ENCODE measurements at regions not wholly inside any gene's neighbourhood (a gene's known extent, or its start where the extent isn't known, plus 50 kb on each side); places are given as distances from the start of the nearest gene placed in this dataset.

DNA sequence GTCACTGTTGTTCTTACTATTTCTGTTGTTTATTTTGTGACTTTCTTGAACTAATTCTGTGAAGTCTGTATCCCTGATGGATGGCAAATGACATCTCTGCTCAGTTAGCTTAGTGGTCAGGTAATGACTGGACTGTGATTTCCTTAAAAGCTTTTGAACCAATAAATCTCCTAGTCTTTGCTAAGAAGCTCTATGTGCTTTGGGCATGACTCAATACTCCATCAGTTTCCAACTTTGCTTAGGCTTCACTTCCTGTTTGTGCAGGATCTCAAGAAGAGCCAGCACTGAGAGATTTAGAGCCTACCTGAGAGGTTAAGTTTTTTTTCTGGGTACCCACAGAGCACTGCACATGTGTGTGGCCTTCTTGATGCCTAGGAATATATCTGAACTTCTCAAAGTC, 329.7 kb upstream of the HTR2A start:
- DNase-seq = no peak

DNA sequence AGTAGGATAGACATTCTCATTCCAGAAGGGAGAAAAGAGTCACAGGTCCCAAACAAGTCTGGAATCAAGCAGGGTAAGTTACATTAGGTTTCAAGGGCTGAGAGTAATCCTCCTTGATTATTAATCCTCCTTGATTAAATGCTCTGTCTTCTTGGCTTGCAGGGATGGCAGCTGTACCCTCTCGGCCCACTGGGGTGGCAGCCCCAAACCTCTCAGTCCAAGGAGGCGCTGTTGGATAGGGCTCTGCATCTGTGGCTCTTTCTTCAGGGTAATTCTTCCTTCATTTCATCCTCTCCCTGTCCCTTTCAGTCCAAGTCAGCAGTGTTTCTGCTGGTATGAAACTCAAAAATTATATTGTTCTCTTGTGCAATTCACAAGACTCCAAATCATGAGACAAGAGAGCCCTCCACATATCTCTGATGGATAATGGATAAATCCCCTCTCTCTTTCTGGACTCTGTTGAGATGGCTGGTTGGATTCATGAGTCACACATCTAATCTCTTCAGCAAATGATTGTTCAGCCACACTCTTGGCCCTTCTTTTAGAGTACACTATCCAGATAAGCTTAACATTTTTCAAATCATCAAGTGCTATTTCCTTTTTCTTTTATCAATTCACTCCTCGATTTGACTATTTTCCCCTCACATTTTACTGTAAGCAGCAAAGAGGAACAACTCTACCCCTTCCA, 323.7 kb upstream of the HTR2A start:
- DNase-seq = no peak

DNA sequence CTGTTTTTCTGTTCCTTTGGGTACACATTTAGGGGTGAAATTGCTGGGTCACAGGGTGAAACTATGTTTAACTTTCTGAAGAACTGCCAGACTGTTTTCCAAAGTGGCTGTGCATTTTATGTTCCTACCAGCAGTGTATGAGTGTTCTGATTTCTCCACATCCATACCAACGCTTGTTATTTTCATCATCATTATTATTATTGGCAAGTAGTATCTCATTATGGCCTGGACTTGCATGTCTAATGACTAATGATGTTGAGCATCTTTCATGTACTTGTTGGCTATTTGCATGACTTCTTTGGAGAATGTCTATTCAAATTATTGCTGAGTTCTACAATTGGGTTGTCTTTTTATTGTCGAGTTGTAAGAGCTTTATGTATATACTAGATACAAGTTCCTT, 321.8 kb upstream of the HTR2A start:
- DNase-seq = no peak

DNA sequence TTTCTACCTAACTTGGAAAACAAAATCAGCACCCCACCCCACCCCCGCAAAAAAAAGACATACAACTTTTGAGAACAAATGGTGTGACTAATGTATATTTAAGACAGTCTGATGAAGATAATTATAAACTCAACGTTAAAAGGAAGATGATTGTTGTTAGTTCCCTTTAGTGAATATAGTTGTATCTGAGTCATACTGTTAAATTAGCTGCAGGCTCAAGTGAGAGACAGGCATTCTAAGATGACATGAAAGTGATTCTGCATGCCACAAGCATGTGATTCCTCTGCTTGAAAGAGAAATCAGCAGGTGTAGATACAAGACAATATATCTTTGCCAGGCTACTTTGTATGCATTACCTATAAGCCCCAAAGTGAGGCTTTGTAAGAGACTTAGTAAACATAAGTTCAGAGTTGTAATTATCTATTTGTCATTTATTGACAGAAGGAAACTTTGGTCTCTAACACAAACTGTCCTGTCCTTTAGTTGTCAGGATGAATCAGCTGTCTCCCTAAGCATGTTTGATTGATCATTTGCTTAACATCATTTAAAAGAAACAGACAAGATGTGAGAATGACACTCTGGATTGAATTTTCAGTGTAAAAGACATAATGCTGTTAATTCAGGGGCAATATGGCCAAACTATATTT, 319.4 kb upstream of the HTR2A start:
- DNase-seq = no peak

DNA sequence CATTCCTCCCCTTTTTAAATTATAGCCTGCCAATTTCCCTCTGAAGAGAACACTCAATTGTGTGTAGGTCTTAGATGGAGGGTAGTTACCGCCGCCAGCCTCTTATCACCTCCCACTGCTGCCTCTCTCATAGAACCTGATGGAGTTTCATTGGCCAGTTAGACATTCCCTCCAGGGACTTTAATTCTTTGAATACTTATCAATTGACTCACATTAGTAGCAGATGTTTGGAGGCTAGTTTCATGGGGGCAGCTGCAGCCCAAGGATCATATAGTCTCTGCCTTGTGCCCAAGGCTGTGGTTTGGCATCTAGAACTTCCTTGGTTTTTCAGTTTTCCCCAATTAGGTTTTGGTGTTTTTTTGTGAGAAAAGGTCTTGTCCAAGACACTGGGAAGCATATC, 318.9 kb upstream of the HTR2A start:
- DNase-seq = no peak

DNA sequence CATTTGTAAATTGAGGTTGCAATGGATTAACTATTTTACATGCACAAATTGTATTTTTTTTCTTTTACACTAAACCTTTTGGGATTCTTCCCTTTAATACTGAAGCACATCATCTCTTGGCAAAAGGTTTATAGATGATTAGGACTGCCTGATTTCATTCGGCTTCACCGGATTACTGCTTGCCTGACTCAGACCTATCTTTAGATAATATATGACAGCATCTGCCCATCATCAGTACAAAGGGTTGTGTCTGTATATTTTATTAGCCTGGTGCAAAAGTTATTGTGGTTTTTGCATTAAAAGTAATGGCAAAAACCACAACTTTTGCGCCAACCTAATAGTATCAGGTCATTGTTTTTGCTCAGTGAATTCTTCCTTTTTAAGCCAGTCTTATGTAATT, 316.2 kb upstream of the HTR2A start:
- no peak for DNase-seq

DNA sequence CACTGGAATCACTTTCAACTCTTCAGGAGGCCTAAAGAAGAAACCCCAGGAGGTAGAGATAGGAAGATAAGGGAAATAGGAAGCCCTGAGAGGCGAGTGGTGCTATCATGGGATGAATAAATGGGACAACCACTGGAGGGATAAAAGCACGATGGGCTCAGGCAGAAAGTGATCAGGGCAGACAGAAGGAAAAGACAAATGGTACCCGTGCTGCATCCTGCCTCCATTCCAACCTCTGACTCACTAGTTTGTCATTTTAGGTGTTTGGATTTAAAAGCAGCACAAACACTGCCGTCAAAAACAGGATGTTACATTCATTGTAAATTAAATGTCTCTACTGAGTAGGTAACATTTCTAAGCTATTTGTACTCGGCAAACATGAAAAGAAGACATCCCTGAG, 314.3 kb upstream of the HTR2A start:
- DNase-seq = no peak

DNA sequence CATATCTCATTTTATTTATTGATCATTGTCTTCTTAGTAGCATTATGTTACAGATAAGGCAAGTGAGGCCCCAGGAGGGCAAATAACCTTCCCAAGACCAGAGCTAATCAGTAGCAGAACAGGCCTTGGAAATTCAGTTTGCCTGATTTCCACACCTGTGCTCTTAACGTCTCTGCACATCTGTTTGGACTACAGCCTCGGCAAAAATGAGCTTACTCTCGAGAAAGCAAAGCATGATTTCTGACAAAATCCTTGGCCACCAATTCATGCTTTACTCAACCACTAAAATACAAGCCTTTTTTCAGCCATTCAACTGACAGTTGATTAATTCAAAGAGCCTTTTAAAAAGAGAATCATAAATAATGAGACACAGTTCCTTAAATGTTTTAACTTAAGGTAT, 309.3 kb upstream of the HTR2A start:
- DNase-seq = no peak

DNA sequence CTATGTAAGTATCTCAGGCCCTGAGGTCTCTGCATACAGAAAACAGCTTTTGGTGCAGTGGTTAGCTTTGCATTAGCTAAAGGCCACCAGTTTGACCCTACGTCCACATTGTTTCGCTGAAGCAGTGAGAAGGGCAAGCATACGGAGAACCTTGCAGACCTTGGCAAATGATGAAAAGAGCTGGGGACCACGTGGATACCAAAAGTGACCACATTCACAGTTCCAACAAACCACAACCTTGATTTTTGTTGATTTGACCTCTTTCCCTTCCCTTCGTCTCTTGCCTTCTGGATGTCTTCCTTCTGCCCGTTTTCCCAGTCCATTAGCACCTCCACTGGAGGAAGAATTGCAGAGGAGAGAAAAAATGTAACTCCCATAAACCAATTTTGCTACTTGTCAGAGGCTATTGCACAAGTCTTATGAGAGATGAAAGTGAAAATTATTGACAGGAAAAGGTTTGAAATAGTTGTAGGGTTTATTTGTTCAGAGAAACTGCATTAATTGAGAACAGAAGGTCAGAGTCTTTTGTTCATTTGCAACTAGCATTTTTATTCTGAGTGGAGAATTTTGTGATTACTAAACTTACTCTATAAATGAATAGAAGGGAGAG, 293.9 kb upstream of the HTR2A start:
- no peak for DNase-seq

DNA sequence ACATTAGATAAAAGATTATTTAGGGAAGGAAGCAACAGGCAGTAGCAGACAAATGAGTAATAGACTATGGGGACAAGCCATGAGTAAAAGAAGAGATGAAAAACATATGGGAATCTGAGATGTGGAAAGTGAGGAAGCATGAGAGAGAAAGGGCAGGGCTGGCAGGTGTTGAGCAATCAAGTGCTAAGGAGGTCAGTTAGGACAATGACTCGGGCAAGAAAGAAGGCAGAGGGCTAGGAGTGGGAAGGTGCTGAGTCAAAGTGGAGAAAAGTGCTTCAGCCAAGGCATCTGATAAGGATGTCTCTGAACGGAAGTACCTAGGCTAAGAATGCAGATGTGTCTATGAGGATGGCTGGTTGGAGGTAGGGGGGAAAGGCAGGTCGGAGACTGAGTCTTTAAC, 291.9 kb upstream of the HTR2A start:
- DNase-seq = peak; percentile 41 to 60

DNA sequence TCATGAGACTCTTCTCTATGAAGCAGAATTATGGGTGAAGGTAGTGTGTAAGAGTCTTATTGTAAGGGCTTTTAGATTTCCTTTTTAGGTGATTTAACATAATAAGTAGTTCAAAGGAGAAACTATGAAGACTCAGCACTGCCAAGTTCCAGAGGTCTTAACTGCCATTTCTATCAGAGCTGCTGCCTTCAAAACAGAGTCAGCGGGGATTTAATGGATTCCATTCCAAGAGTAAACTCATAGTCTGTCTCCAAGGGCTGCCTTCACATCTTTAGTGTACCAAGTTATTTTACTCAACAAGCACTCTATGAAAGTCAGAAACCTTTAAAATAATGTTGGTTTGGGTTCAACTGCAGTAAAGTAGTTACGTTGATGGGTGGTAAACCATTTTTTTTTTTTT, 289.6 kb upstream of the HTR2A start:
- DNase-seq = no peak

DNA sequence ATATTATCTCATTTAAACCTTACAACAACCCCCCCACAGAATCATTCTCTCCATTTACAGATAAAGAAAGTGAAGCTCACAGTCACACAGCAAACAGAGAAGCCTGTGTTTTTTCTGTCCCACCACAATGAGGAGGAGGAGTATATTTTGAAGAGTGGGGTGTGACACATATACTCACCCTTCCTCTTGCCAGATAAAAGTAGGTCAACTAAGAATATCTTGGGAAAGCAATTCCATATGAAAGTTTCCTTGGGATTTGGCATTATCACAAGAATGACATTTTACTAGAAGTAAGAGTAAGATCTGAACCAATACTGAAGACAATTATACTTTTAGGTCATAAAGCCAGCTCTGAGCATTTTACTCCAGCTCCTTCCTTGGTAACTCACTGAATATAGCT, 287.5 kb upstream of the HTR2A start:
- no peak for DNase-seq

DNA sequence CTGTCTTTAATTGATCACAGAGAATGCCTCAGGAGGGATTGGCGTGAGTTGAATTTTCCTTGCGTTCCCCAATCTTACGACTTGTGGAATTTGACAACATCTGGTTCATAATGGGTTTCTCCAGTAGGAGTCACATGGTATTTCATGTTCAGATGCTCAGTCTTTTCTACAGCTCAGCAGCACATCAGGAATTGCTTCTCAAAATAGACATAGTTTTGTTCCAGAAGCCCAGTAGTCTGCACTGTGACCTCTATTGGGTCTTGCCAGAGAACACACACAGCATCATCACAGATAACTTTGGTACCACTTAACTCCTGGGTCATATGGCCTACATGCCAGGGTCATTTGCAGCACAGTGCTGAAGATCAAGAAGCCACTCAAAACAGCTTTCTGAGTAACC, 282.5 kb upstream of the HTR2A start:
- no peak for DNase-seq

DNA sequence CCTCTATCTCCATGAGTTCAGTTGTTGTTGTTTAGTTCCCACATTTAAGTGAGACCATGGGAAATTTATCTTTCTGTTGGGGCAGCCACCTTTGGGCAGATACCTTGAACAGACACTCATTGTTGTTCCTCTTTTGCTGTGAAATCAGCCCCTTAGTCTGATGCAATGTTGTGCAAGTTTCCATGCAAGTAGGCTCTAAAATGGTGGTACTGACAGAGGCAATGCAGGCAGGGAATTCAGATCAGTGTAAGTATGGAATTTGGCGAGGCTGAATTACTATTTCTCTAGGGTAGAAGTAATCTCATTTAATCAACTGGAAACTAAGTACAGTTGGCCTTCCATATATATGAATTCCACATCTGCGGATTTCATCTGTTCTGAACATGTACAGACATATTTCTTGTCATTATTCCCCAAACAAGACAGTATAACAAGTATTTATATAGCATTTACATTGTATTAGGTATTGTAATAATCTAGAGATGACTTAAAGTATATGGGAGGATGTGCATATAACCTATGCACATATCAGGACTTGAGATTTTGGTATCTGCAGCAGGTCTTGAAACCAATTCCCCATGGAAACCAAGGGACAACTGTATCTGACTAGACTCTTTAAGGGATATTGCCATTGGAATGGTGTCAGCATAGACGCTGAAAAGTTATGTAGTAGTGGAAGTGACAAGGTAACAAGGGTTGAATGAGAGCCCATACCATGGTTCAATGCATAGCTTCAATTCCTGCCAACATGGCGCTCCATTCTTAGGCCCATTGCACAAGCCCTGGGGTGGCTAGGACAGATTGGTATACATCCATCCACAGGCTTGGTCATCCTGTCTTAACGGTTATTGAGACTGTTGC, 281.5 kb upstream of the HTR2A start:
- peak; percentile 87 to 88 for DNase-seq

DNA sequence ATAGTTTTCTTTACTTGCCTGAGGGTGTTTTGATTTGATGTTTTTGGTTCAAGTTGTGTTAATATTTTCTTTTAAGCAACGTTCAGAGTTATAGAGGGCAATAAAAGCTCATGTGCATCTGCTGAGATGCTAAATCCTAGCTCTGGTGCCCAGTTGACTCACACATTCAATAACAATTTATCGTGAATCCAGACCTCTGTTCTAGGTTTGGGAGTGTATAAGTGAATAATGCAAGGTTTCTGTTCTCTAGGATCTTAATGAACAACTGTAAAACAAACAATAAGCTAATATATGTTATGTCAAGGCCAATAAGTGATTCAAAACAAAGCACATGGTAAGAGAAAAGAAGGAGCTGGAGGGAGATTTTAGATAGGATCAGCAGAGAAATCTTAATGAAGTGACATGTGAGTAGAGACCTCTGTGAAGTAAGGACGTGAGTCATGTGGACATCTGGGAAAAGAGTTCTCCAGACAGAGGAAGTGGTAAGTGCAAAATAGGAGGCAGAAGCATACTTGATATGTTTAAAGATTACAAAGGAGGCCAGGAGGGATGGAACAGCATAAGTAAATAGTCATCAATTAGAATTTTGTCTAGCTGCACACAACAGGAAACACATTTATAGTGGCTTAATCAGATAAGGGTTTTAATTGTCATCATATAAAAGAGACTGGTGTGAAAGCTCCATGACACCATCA, 278.5 kb upstream of the HTR2A start:
- peak; percentile 9 to 43 for DNase-seq

DNA sequence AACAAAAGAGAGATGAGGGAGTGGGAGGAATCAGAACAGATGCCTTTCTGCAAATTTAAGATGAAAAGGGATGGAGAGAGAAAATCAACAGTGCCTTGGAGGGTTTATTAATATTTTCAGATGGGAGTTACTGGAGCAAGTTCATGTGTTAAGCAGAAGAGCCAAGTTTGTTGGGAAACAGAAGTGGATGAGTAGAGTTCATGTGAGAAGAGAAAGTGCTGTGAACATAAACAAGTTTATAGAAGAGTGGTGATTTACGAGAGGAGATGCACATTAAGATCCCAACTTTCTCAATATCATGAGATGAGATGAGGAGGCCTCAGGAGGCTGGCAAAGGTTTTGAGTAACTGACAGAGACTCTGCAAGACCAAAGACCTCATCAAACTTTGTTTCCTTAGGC, 274.1 kb upstream of the HTR2A start:
- no peak for DNase-seq

DNA sequence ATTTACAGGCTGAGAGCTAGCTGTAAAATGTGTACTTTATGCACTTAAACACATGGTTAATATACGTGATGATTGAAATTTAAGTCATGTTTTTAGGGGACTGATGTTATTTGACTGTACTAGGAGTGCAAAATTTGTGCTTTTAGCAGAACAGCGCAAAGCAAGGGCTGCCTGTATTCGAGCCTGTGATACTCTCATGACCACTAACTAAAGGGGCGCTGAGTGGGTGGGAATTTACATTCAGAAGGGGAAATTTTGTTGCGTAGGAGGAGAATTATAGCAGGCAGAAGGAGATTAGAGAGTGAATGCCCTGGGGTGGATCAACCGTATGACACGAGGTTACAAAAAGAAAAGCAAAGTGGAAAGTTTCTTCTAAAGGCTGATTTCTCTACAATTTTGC, 271.8 kb upstream of the HTR2A start:
- DNase-seq = no peak

DNA sequence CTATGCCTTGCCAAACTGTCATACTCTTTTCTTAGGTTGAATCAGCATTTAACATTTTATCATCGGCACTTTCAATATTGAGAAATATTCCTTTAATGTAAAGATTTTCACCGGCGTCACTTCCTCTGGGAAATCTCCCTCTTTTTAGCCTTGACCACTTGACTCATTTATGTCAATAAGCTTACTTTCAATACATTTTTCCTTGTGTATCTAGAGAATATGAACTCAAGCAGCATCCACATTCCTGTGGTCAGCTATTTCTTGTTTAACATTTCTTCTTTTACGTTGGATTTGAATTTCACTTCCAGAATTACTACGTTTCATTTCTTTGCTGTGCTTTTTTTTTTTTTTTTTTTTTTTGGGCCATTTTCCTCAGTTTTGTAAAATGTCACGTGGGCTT, 271.2 kb upstream of the HTR2A start:
- no peak for DNase-seq

DNA sequence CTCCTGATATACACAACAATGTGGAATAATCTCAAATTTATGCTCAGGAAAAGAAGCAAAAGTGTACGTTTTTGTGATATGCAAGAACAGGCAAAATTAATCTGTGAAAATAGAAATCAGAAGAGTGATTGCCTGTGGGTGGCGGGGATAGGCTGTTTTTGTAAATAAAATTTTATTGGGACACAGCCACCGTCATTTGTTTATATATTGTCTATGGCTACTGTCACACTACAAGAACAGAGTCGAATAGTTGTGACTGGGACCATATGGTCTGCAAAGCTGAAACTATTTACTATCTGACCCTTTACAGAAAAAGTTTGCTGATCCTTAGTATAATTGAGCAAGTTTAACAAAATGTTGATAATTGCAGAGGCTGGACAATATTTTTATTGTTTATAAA, 269.5 kb upstream of the HTR2A start:
- no peak for DNase-seq

DNA sequence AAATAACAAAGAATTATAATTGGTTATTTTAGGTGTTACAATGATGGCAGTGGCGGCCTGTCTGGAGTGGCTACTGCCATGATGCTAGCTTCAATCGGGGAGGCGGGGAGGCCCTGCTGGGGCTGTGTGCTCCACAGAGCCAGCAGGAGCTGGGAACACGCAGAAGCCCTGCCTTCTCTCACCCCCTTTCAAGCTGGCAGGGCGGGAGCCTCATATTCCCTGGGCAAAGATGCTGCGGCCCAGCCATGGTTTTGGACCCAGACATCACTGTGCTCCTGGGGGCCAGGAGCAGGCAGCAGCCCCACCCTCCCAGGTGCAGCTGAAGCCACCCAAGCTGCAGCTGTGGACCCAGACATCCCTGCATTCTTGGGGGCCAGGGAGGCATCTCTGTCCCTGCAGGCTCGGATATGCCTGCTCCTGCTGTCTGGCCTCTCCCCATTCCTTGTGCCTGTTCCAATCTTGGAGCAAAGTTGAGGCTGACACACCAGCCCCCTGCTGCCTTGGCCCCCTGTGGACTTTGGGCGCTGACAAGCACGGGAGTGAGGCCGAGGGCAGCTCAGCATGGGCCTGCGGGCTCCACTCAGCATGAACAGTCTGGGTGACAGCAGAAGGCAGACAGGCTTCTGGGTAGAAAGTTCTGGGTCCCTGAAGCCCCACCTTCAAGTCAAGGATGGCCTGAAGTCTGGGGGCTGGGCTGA, 263.1 kb upstream of the HTR2A start:
- no peak for DNase-seq

DNA sequence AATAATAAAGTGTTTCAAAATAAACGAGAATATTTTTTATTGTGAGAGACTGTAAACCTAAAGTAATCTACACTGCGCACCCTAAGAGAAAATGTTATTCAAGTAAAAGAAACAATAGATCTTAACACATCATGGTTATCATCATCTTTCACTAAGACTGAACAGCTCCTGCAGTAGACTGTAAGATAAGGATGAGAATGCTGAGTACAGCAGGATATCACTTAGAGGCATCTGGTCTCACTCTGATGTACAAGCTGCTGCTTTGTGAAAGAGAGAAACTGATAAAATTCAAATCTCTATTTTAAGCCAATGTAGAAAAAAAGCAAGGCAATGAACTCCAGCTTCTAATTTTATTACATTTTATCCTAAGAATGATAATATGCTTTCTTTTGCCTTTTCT, 261.7 kb upstream of the HTR2A start:
- DNase-seq = no peak

DNA sequence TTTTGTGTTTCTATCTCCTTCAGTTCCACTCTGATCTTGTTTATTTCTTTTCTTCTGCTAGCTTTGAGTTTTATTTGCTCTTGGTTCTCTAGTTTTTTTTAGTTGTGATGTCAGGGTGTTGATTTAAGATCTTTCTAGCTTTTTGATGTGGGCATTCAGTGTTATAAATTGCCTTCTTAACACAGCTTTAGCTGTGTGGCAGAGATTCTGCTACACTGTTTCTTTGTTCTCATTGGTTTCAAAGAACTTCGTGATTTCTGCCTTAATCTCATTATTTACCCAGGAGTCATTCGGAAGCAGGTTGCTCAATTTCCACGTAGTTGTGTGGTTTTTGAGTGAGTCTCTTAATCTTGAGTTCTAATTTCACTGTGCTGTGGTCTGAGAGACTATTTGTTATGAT, 251.7 kb upstream of the HTR2A start:
- no peak for DNase-seq

DNA sequence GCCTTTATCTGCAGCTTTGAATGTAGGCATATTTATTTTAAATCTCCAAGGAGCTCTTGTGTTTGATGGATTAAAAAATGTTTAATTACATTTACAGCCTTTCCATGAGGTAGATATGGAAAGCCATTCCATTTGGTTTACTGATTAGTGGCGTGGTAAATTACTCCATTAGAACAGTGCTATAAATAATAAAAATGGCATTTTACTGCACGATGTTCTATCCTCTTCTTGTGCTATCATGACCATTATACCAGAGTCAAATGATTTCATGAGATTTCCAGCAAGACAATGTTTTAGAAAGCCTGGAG, 250.9 kb upstream of the HTR2A start:
- no peak for DNase-seq

Measured in AML-193 (cell line).